Stimulated activated naive CD4-positive, alpha-beta T cell (primary cell): ENCODE measurements at regions not wholly inside any gene's neighbourhood (a gene's known extent, or its start where the extent isn't known, plus 50 kb on each side); places are given as distances from the start of the nearest gene placed in this dataset.
"Not testable (repeated sequence)": the region's sequence is repeated elsewhere in the genome, so short reads cannot be mapped to it uniquely, and the experiment has no call there.

Source experiments
- DNase-seq, 6 experiments: peaks; one replicate each; lab custom pipeline; 2025; lab: John Stamatoyannopoulos, UW

- no peak for DNase-seq
These were observed 237.8 kb downstream of the UACA start for GRCh38 chr15:70525551-70525950.

GRCh38 chr15:70524470-70524869 lies 238.9 kb downstream of the UACA start:
- DNase-seq, result no peak

DNA sequence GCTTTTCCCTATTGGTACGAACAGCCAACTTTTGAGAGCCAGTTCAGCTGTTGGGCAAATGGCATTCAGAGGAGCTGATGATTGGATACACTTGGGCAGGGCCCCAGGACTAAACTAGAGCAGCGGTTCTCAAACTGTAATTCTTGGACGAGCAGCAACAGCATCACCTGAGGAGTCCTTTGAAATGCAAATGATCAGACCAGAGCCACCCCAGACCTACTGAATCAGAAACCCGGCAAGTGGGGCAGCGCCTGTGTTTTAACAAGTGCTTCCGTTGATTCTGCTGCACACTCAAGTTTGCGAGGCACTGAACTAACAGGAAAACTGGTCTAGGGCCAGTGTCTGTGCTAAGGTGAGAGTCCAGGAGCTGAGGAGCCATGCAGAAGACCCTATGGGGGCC lies 239.7 kb downstream of the UACA start:
- no peak for DNase-seq

DNA sequence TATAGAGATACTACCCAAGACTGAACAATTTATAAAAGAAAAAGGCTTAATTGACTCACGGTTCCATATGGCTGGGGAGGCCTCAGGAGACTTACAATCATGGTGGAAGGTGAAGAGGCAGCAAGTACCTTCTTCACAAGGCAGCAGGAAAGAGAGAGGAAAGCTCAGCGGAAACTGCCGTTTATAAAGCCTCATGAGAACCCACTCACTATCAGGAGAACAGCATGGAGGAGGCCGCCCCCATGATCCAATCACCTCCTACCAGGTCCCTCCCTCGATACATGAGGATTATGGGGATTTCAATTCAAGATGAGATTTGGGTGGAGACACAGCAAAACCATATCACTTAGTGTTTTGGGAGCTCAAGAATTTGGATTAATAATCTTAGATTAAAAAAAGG lies 240.2 kb downstream of the UACA start:
- DNase-seq, result no peak

DNA sequence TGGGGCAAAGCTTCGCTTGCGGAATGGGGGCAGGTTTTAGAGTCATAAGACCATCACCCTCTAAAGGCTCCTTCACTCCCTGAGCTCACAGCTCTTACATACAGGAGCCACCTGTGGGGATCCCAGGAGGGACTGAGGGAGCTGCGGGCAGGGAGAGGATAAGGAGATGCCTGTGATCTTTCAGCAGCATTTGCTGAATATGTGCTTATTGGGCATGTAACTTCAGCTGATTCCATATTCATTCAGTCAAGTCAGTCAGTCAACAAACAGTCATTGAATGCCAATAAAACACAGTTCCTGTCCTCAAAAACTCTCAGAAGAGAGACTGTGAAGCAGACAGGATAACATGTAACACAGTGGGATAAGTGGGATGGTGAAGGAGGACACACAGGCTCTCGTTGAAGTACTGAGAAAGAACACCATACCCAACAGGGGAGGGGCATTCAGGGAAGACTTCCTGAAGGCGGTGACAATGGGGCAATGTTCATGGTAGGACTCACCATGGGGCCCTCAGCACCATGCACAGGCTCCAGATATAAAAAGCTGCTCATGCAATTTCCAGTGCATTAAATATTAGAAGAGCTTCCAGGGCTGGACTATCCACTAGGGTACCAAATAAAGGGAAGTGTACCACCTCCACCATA lies 240.9 kb downstream of the UACA start:
- no peak for DNase-seq

- DNase-seq, result no peak
These were observed 241.6 kb downstream of the UACA start for GRCh38 chr15:70521576-70522322.

DNA sequence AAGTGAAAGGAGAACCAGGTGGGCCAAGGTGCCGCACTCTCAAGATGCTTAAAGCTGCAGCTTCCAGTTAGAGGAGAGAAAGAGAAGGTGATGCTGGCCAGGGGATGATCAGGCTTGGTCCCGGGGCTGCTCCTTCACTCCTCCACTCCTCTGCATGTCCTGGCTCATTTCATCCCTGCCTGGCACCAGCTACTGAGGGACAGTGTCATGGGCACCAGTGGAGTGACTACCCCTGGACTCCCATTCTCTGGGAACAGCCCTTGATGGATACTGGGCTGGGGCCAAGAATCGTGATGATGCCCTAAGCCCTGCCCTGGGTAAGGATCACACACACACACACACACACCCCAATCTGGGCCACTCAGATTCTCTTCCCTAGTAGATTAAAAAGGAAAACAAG lies 243.7 kb downstream of the UACA start:
- DNase-seq, result no peak

GRCh38 chr15:70519004-70519365 lies 244.4 kb downstream of the UACA start:
- DNase-seq, result no peak

DNA sequence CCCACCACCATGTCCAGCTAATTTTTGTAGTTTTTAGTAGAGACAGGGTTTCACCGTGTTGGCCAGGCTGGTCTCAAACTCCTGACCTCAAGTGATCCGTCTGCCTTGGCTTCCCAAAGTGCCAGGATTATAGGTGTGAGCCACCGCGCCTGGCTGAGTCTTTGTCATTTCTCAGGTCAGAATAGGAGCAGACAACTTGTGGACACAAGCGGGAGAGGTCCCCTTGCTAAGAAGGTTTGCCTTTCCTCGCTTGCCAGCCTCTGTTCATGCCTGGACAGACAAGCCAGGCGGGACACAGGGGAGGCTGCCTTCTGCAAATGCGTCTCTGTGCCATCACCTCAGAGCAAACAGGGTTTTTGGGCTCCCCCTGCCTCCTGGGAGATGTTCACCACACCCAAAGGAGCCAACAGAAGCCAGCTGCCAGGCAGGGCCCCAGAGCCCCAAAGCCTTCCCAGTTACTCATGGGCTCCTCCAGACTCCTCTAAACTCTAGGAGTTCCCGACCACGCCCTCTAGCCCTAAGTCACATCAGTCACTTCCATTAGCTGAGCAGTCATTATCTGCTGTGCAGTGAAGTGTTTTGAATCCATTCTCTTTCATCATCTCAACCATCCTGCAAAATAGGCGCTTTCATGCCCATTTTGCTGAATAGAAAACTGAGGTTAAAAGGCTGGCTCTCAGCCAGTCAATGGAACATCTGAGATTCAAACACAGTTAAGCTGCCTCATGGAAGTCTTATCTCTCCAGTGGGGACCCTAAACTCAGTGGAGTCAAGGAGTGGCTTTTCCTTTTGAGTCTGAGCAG lies 245.0 kb downstream of the UACA start:
- DNase-seq, result no peak

DNA sequence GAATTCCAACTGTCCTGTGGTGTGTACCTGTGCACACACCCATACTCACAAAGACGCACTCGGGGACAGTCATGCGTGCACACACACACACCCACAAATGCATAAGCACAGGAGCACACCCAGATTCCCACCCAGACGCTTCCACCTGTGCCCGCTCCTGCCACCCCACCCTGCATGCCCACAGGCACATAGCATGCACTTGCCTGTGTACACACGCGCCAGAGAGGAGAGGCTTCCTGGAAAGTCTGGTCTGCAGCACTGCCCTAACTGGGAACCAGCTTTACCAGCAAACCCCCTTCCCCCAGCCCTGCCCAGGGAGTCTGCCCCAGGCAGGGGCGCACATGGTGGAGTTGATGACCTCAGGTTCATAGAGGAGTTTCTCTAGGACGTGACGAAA lies 246.2 kb downstream of the UACA start:
- DNase-seq, result no peak

DNA sequence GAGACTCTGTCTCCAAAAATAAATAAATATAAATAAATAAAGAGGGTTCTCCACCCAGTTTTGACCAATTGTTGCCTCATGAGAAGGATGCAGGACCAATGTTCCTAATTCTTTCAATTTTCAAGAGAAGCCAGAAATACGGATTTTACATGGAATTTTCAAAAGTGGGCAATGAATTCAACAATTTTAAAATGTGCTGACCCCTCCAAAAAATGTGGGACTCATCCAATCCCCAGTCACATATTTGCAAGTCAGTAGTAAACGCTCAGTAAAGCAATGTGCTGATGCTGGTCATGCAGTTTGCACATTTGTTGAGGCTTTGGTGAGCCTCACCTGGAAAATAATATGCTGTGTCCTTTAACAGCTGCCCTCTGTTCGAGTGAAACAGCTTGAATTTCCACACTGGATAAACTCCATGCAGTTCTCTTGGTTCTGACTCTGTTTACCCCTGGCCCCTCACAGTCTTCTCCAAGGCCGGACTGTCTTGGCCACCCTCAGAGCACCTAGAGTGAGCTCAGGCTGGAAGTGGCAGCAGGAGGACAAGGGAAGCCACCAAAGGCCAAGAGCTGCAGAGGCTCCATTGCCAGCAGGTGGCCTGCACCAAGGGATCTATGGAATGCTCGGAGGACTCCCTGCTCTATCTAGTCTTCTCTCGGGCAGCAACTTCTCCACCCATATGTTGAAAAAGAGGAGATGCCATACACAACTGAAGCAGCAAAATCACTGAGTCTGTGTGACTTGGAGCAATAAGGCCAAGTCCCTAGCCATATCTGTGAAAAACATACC lies 246.8 kb downstream of the UACA start:
- no peak for DNase-seq

- no peak for DNase-seq
These were observed 249.1 kb downstream of the UACA start for GRCh38 chr15:70514251-70514650.

GRCh38 chr15:70513819-70514218 lies 249.5 kb downstream of the UACA start:
- DNase-seq, result no peak

DNA sequence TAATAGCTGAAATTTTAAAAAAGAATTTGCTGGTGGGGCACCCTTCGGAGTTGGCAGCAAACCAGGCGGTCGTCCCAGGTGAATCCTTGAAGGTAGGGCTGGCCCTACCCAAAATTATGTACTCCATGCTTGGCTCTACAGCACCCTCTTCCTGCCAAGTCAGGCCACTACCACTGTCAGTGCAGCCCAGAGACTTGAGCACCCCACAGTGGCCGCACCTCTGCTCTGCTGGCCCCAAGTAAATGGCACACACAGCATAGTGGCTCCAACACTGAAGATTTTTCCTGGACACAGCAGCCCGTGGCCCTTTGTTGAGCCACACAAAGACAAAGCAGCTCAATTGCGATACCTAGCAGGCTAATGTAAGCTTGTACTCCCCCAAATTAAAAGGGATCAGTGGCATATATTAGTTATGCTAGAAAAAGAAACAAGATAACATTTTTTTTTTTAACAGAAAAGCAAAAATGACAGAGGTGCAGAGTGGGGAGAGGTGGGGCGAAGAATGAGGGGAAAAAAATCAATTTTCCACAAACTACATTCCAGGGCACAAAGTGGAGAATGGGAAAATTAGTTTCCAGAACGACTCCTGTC lies 250.5 kb downstream of the UACA start:
- peak in 5 of 6 experiments; percentile 12 to 52 (median 39) for DNase-seq

DNA sequence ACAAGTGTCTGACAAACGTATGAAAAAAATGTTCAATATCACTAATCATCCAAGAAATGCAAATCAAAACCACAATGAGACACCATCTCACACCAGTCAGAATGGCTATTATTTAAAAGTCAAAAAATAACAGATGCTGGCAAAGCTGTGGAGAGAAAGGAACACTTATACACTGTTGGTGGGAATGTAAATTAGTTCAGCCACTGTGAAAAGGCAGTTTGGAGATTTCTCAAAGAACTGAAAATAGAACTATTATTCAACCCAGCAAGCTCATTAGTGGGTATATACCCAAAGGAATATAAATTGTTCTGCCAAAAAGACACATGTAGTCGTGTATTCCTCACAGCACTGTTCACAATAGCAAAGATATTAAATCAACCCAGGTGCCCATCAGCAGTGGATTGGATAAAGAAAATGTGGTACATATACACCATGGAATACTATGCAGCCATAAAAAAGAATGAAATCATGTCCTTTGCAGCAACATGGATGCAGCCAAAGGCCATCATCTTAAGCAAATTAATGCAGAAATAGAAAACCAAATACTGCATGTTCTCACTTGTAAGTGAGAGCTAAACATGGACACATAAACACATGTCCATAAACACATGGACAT lies 251.3 kb downstream of the UACA start:
- DNase-seq, result not testable (repeated sequence)

GRCh38 chr15:70510433-70510832 lies 252.9 kb downstream of the UACA start:
- no peak for DNase-seq

DNA sequence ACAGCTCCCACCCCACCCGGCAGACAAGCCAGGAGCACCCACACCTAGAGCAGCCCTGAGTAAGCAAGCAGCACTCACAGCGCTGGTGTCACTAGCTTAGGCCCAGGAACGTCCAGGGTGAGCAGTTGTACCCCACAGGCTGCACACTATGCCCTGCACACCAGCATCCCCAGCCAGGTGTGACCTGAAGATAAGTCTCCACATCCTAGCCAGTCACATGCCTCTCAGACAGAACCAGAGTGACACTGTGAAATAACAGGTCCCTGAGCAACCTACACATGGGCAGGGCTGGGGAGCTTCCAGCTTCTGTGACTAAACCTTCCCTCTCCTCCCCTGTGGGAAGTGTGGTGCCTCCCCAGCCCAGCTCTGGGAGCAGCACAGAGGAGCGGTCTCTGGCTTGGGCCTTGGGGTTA lies 253.6 kb downstream of the UACA start:
- DNase-seq, result no peak

- DNase-seq, result no peak
These were observed 254.1 kb downstream of the UACA start for GRCh38 chr15:70509282-70509662.

DNA sequence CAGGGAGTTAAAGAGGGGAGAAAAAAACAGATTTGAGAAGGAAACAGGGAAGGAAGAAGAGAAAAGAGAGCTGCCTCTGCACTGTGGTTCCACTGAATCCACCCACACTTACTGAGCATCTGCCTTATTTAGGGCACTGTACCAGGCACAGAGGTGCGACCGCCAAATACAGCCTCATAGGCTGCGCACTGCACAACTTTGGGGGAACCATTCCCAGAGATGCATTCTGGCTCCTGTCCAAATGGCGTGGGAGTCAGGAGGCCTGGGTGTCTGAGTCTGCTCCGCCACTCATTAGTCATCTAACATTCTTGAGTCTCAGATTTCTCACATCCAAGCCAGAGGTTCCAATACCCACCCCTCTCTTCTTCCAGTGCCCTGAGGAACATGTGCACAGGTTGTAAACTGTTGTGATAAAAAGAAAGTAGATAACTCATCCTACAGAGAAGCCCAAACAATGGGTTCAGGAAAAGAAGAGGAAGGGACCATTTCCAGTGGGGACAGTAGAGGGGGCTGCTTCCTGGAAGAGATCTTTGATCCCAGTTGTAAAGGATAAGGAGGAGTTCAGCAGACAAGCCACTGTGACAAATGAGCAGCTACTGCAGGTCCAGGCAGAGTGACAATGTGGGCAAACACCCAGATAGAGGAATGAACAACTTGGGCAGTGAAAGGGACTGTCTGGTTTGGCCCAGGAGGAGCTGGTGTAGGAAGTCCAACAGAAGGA lies 254.6 kb downstream of the UACA start:
- no peak for DNase-seq

GRCh38 chr15:70507772-70508371 lies 255.5 kb downstream of the UACA start:
- no peak for DNase-seq
